H1 (cell line): ENCODE measurements at regions not wholly inside any gene's neighbourhood (a gene's known extent, or its start where the extent isn't known, plus 50 kb on each side); places are given as distances from the start of the nearest gene placed in this dataset.

Source experiments
- CBX5 ChIP-seq: fragments of 300-800, 300-1000 bp; sonication (generic); IDR thresholded peaks from 2 replicates; pipeline ENCODE4 v1.7.1; 2016; ENCODE audit warnings: antibody characterized with exemption, low read length, low read depth
- CHD2 ChIP-seq: IDR thresholded peaks from 2 replicates; pipeline ENCODE4 v1.6.1; 2012; ENCODE audit warnings: low read length, improper control_type of control experiment
- EP300 ChIP-seq, 2 experiments: IDR thresholded peaks; 1 replicate in 1 of 2; 2 replicates in 1 of 2; pipeline ENCODE4 v1.6.1; 2011 to 2012; ENCODE audit warnings: low read depth in 2 of 2, low read length in 2 of 2, mild to moderate bottlenecking in 2 of 2, borderline replicate concordance in 1 of 2, inconsistent platforms in 1 of 2, moderate library complexity in 1 of 2
- EZH2 ChIP-seq: fragments of 200-600 bp; sonication (generic); IDR thresholded peaks from 2 replicates; pipeline ENCODE4 v1.7.1; 2012; ENCODE audit warnings: low read depth, mild to moderate bottlenecking, moderate library complexity, low read length, inconsistent platforms; ENCODE audit not compliant: severe bottlenecking
- GABPA ChIP-seq: IDR thresholded peaks from 2 replicates; pipeline ENCODE4 v1.6.1; 2011; ENCODE audit warnings: mild to moderate bottlenecking, low read length, moderate library complexity, borderline replicate concordance; ENCODE audit not compliant: insufficient read depth
- HDAC6 ChIP-seq: IDR thresholded peaks from one replicate; pipeline ENCODE4 v1.7.1; 2012; ENCODE audit warnings: low read depth, mild to moderate bottlenecking, inconsistent platforms, low read length, moderate library complexity
- KDM4A ChIP-seq: IDR thresholded peaks from one replicate; pipeline ENCODE4 v1.7.1; 2012; ENCODE audit warnings: low read depth, mild to moderate bottlenecking, moderate library complexity, low read length, inconsistent platforms; ENCODE audit not compliant: severe bottlenecking
- SAP30 ChIP-seq: fragments of 300-600 bp; sonication (generic); IDR thresholded peaks from 2 replicates; pipeline ENCODE4 v1.7.1; 2012; ENCODE audit warnings: low read length, moderate library complexity, mild to moderate bottlenecking, inconsistent platforms; ENCODE audit not compliant: insufficient read depth, insufficient replicate concordance
- SIX5 ChIP-seq: IDR thresholded peaks from 2 replicates; pipeline ENCODE4 v1.6.1; 2011; ENCODE audit warnings: mild to moderate bottlenecking, low read depth, low read length
- SP4 ChIP-seq: IDR thresholded peaks from 2 replicates; pipeline ENCODE4 v1.6.1; 2012; ENCODE audit warnings: low read length, inconsistent platforms
- SRF ChIP-seq: IDR thresholded peaks from 2 replicates; pipeline ENCODE4 v1.6.1; 2011; ENCODE audit warnings: mild to moderate bottlenecking, low read depth, low read length, moderate library complexity
- TF ChIP-seq, protein P1 (sequence below): fragments of 300-600 bp; sonication (generic); IDR thresholded peaks from 2 replicates; pipeline ENCODE4 v1.7.1; 2012; ENCODE audit warnings: low read length, moderate library complexity, mild to moderate bottlenecking, inconsistent platforms; ENCODE audit not compliant: insufficient replicate concordance

DNA sequence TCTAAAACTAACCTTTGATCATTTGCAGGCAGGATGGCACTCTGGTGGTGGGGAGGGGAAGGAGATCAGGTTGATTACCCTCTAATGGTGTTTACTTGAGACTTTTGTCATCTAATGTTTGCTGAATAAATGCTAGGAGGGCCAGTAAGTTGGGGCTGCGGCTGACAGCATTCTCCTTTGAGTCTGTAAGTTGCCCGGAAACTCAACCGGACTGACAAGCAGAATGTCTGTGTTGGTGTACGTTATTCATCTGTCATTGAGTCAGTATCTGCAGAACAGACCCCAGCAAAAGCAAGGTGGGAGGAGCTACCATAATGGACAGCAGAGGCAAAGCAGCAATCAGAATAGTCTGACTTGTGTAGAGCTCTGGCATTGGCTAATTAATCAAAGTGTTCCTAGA, 1210.6 kb upstream of the PABPC4L start (continued):
- TF ChIP-seq, protein P1, sequence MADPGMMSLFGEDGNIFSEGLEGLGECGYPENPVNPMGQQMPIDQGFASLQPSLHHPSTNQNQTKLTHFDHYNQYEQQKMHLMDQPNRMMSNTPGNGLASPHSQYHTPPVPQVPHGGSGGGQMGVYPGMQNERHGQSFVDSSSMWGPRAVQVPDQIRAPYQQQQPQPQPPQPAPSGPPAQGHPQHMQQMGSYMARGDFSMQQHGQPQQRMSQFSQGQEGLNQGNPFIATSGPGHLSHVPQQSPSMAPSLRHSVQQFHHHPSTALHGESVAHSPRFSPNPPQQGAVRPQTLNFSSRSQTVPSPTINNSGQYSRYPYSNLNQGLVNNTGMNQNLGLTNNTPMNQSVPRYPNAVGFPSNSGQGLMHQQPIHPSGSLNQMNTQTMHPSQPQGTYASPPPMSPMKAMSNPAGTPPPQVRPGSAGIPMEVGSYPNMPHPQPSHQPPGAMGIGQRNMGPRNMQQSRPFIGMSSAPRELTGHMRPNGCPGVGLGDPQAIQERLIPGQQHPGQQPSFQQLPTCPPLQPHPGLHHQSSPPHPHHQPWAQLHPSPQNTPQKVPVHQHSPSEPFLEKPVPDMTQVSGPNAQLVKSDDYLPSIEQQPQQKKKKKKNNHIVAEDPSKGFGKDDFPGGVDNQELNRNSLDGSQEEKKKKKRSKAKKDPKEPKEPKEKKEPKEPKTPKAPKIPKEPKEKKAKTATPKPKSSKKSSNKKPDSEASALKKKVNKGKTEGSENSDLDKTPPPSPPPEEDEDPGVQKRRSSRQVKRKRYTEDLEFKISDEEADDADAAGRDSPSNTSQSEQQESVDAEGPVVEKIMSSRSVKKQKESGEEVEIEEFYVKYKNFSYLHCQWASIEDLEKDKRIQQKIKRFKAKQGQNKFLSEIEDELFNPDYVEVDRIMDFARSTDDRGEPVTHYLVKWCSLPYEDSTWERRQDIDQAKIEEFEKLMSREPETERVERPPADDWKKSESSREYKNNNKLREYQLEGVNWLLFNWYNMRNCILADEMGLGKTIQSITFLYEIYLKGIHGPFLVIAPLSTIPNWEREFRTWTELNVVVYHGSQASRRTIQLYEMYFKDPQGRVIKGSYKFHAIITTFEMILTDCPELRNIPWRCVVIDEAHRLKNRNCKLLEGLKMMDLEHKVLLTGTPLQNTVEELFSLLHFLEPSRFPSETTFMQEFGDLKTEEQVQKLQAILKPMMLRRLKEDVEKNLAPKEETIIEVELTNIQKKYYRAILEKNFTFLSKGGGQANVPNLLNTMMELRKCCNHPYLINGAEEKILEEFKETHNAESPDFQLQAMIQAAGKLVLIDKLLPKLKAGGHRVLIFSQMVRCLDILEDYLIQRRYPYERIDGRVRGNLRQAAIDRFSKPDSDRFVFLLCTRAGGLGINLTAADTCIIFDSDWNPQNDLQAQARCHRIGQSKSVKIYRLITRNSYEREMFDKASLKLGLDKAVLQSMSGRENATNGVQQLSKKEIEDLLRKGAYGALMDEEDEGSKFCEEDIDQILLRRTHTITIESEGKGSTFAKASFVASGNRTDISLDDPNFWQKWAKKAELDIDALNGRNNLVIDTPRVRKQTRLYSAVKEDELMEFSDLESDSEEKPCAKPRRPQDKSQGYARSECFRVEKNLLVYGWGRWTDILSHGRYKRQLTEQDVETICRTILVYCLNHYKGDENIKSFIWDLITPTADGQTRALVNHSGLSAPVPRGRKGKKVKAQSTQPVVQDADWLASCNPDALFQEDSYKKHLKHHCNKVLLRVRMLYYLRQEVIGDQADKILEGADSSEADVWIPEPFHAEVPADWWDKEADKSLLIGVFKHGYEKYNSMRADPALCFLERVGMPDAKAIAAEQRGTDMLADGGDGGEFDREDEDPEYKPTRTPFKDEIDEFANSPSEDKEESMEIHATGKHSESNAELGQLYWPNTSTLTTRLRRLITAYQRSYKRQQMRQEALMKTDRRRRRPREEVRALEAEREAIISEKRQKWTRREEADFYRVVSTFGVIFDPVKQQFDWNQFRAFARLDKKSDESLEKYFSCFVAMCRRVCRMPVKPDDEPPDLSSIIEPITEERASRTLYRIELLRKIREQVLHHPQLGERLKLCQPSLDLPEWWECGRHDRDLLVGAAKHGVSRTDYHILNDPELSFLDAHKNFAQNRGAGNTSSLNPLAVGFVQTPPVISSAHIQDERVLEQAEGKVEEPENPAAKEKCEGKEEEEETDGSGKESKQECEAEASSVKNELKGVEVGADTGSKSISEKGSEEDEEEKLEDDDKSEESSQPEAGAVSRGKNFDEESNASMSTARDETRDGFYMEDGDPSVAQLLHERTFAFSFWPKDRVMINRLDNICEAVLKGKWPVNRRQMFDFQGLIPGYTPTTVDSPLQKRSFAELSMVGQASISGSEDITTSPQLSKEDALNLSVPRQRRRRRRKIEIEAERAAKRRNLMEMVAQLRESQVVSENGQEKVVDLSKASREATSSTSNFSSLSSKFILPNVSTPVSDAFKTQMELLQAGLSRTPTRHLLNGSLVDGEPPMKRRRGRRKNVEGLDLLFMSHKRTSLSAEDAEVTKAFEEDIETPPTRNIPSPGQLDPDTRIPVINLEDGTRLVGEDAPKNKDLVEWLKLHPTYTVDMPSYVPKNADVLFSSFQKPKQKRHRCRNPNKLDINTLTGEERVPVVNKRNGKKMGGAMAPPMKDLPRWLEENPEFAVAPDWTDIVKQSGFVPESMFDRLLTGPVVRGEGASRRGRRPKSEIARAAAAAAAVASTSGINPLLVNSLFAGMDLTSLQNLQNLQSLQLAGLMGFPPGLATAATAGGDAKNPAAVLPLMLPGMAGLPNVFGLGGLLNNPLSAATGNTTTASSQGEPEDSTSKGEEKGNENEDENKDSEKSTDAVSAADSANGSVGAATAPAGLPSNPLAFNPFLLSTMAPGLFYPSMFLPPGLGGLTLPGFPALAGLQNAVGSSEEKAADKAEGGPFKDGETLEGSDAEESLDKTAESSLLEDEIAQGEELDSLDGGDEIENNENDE: no peak
- no peak for TF ChIP-seq SAP30
- TF ChIP-seq HDAC6: no peak
- TF ChIP-seq SP4: no peak
- no peak for TF ChIP-seq EP300 (IDR thresholded peaks at IDR 0.05; ENCODE audit: borderline replicate concordance in 1 of 2, low read depth in 2 of 2, low read length in 2 of 2)
- TF ChIP-seq EZH2: no peak
- TF ChIP-seq SRF: no peak
- no peak for TF ChIP-seq SIX5
- no peak for TF ChIP-seq KDM4A
- no peak for TF ChIP-seq CHD2
- no peak for TF ChIP-seq CBX5
- TF ChIP-seq GABPA: no peak
